MM.1S (cell line): ENCODE measurements at regions not wholly inside any gene's neighbourhood (a gene's known extent, or its start where the extent isn't known, plus 50 kb on each side); places are given as distances from the start of the nearest gene placed in this dataset.

Source experiments
- EZH2 ChIP-seq: fragments of 300-600 bp; sonication (generic); optimal IDR thresholded peaks from 2 replicates; pipeline ENCODE3; 2017; ENCODE audit warnings: low read depth, mild to moderate bottlenecking, antibody characterized with exemption, low read length, mixed read lengths
- EZH2phosphoT487 ChIP-seq: fragments of 300-600 bp; sonication (generic); IDR thresholded peaks from 2 replicates; pipeline ENCODE4 v1.6.1; 2018; ENCODE audit warnings: antibody characterized with exemption, low read length
- TF ChIP-seq, protein P1 (sequence below): fragments of 300-600 bp; sonication (generic); IDR thresholded peaks from 2 replicates; pipeline ENCODE4 v1.5.1; 2016; ENCODE audit warnings: antibody characterized with exemption, low read length, mixed read lengths

DNA sequence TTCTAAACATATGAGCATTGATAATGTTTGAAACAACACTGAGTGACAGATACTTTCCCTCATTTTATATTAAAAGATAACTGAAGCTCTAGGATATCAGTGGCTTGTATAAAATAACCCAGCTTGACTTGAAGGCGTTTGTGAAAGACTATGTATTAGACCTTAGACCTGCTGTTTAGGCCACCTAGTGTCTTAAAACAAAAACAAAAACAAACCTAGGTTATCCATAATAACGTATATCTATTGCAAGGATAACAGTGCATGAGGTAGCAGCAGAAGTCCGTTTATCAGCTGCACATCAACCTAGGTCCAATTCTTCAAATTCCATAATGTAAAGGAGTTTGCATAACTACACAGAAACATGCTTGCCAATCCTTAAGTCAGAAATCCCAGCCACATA, 79.5 kb upstream of the MAP2 start:
- TF ChIP-seq, protein P1, sequence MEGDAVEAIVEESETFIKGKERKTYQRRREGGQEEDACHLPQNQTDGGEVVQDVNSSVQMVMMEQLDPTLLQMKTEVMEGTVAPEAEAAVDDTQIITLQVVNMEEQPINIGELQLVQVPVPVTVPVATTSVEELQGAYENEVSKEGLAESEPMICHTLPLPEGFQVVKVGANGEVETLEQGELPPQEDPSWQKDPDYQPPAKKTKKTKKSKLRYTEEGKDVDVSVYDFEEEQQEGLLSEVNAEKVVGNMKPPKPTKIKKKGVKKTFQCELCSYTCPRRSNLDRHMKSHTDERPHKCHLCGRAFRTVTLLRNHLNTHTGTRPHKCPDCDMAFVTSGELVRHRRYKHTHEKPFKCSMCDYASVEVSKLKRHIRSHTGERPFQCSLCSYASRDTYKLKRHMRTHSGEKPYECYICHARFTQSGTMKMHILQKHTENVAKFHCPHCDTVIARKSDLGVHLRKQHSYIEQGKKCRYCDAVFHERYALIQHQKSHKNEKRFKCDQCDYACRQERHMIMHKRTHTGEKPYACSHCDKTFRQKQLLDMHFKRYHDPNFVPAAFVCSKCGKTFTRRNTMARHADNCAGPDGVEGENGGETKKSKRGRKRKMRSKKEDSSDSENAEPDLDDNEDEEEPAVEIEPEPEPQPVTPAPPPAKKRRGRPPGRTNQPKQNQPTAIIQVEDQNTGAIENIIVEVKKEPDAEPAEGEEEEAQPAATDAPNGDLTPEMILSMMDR = no peak
- TF ChIP-seq EZH2phosphoT487 (no peak), EZH2 (no peak)
